ENCODE measurements at regions not wholly inside any gene's neighbourhood (a gene's known extent, or its start where the extent isn't known, plus 50 kb on each side); places are given as distances from the start of the nearest gene placed in this dataset.

- no peaks in the 10 kb centered on the region for H3K36me3 ChIP-seq (ENCODE audit: low read depth)
- H3K27me3 ChIP-seq (ENCODE audit: insufficient read depth, low read depth): no peaks in the 10 kb centered on the region
- no peak overlapping the region for H3K27ac ChIP-seq
- H3K9me2 ChIP-seq (ENCODE audit: insufficient read depth): no peaks in the 10 kb centered on the region
- H3K79me2 ChIP-seq (ENCODE audit: low read depth): no peaks in the 10 kb centered on the region
- ChIA-PET POLR2A (ENCODE audit: unreplicated experiment) (no interaction called here), CTCF (no interaction called here)
- H3K4me2 ChIP-seq: no peak overlapping the region
- no peak overlapping the region for H2AFZ ChIP-seq
- no TSS peak for BruUV-seq (replicated peaks)
- no peaks in the 10 kb centered on the region for H4K20me1 ChIP-seq (ENCODE audit: insufficient read depth)
- no peak for DNase-seq
- intact Hi-C loops (cut with micrococcal nuclease; ENCODE audit: unreplicated experiment): no loop called here
- H3K4me3 ChIP-seq: no peak overlapping the region
- H3F3A ChIP-seq (ENCODE audit: insufficient read depth, low read depth): peaks cover 4% of the 10 kb centered on the region; the same call in 1 of the 2 replicates
- H3K9me3 ChIP-seq (ENCODE audit: insufficient read depth, low read depth): no peaks in the 10 kb centered on the region
- peaks cover 19% of the 10 kb centered on the region for H3K4me1 ChIP-seq (replicated peaks; ENCODE audit: insufficient read depth)
- TF ChIP-seq EZH2 (IDR thresholded peaks at IDR 0.05; ENCODE audit: low read depth) (no peak), CTCF (conservative IDR thresholded peaks at IDR 0.05) (no peak)
These were observed 126.1 kb downstream of the SPTSSA start for GRCh38 chr14:34335968-34336367.

- Histone ChIP-seq H3K9me2 (ENCODE audit: insufficient read depth) (no peaks in the 10 kb centered on the region), H2AFZ (no peak overlapping the region), H3K4me2 (no peak overlapping the region), H3K4me1 (replicated peaks; ENCODE audit: insufficient read depth) (peaks cover 19% of the 10 kb centered on the region), H3K36me3 (ENCODE audit: low read depth) (no peaks in the 10 kb centered on the region), H3F3A (ENCODE audit: insufficient read depth, low read depth) (peaks cover 4% of the 10 kb centered on the region; the same call in 1 of the 2 replicates), H3K4me3 (no peak overlapping the region), H3K79me2 (ENCODE audit: low read depth) (no peaks in the 10 kb centered on the region), H3K9me3 (ENCODE audit: insufficient read depth, low read depth) (no peaks in the 10 kb centered on the region), H4K20me1 (ENCODE audit: insufficient read depth) (no peaks in the 10 kb centered on the region), H3K27me3 (ENCODE audit: insufficient read depth, low read depth) (no peaks in the 10 kb centered on the region), H3K27ac (no peak overlapping the region)
- intact Hi-C loops (cut with micrococcal nuclease; ENCODE audit: unreplicated experiment): loop anchor here (5.0 kb wide), 1 partner anchor 1088 kb away; no protein-coding TSS in a partner anchor
- BruUV-seq (replicated peaks): no TSS peak
- no peak for TF ChIP-seq EZH2 (IDR thresholded peaks at IDR 0.05; ENCODE audit: low read depth)
- TF ChIP-seq CTCF (conservative IDR thresholded peaks at IDR 0.05): no peak
- no peak for DNase-seq
- CTCF ChIA-PET: interaction anchor here (0.7 kb wide), 1 partner anchor 12 kb away, joined by 3 read pairs; no protein-coding TSS in a partner anchor
- POLR2A ChIA-PET (ENCODE audit: unreplicated experiment): no interaction called here
These were observed 127.7 kb downstream of the SPTSSA start for GRCh38 chr14:34334329-34334728.

GRCh38 chr14:34331728-34332623 lies 130.1 kb downstream of the SPTSSA start:
- Histone ChIP-seq H3K27me3 (ENCODE audit: insufficient read depth, low read depth) (no peaks in the 10 kb centered on the region), H3F3A (ENCODE audit: insufficient read depth, low read depth) (peaks cover 4% of the 10 kb centered on the region; the same call in 1 of the 2 replicates), H3K79me2 (ENCODE audit: low read depth) (no peaks in the 10 kb centered on the region), H3K4me3 (no peak overlapping the region), H3K27ac (peak overlapping the region; percentile 44), H3K9me3 (ENCODE audit: insufficient read depth, low read depth) (no peaks in the 10 kb centered on the region), H4K20me1 (ENCODE audit: insufficient read depth) (no peaks in the 10 kb centered on the region), H3K36me3 (ENCODE audit: low read depth) (no peaks in the 10 kb centered on the region), H3K4me2 (peak overlapping the region; percentile 50), H2AFZ (peak overlapping the region; percentile 26; the same call in 1 of the 2 replicates), H3K4me1 (replicated peaks; ENCODE audit: insufficient read depth) (peaks cover 19% of the 10 kb centered on the region), H3K9me2 (ENCODE audit: insufficient read depth) (no peaks in the 10 kb centered on the region)
- intact Hi-C loops (cut with micrococcal nuclease; ENCODE audit: unreplicated experiment): loop anchor here (1.0 to 5.0 kb wide), 4 partner anchors 93 to 1090 kb away; no protein-coding TSS in a partner anchor
- DNase-seq: peak; percentile 66 to 70
- ChIA-PET CTCF (interaction anchor here (0.7 to 1.9 kb wide), 8 partner anchors 23 to 167 kb away, joined by 3 to 7 read pairs (median 4); no protein-coding TSS in a partner anchor), POLR2A (ENCODE audit: unreplicated experiment) (interaction anchor here (0.6 to 1.0 kb wide), 5 partner anchors 33 to 223 kb away, joined by 3 to 33 read pairs (median 6); no protein-coding TSS in a partner anchor)
- peak; percentile 84 for TF ChIP-seq CTCF (conservative IDR thresholded peaks at IDR 0.05)
- TF ChIP-seq EZH2 (IDR thresholded peaks at IDR 0.05; ENCODE audit: low read depth): no peak
- BruUV-seq (replicated peaks): no TSS peak
